Kidney capillary endothelial cell (primary cell): ENCODE measurements at regions not wholly inside any gene's neighbourhood (a gene's known extent, or its start where the extent isn't known, plus 50 kb on each side); places are given as distances from the start of the nearest gene placed in this dataset.
"Not testable (repeated sequence)": the region's sequence is repeated elsewhere in the genome, so short reads cannot be mapped to it uniquely, and the experiment has no call there.

Source experiments
- DNase-seq: peaks from one replicate; pipeline ENCODE4 v3.0.0-alpha.2; 2018; ENCODE audit warnings: low spot score

DNA sequence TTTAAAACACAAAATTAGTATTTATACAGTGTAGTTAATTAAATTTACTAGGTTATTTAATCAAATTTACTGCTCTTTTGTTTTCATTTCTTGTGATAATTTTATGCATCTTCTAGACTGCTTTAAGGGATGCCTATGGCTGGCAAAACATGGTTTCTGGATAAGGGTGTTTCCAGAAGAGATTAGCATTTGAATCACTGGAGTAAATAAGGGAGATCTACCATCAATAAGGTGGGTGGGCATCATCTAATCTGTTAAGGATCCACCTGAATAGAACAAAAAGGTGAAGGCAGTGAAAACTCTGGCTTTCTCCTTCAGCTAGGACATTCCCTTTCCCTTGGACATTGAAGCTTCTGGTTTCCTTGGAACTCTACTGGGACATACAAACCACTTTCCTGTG lies 146.2 kb upstream of the LAMA2 start:
- DNase-seq, result no peak

- peak; percentile 60 for DNase-seq
These were observed 151.4 kb upstream of the LAMA2 start for GRCh38 chr6:128731249-128732165.

GRCh38 chr6:128727500-128727899 lies 155.4 kb upstream of the LAMA2 start:
- DNase-seq, result no peak

- peak; percentile 53 for DNase-seq
These were observed 157.4 kb upstream of the LAMA2 start for GRCh38 chr6:128725271-128726233.

DNA sequence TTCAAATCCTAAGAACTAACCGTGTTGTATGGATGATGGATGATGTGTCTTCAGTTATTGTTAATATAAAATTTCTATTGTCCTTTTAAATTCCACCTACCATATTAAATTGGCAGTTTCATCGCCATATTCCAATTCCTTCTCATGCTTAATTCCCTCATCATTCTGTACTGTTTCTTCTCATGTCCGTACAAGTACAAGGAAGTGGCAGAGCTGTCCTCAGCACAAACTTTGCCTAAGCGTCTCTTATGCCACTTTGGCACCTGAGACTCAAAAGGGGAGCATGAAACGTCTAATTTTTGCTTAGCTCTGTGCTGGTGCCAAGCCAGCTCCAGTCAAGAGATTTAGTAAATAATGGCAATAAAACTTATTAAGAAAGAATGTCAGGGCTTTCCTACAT lies 158.2 kb upstream of the LAMA2 start:
- no peak for DNase-seq

- peak; percentile 10 for DNase-seq
These were observed 159.3 kb upstream of the LAMA2 start for GRCh38 chr6:128723667-128724066.

GRCh38 chr6:128720891-128721290 lies 162.0 kb upstream of the LAMA2 start:
- DNase-seq, result no peak

- no peak for DNase-seq
These were observed 163.2 kb upstream of the LAMA2 start for GRCh38 chr6:128719786-128720185.

DNA sequence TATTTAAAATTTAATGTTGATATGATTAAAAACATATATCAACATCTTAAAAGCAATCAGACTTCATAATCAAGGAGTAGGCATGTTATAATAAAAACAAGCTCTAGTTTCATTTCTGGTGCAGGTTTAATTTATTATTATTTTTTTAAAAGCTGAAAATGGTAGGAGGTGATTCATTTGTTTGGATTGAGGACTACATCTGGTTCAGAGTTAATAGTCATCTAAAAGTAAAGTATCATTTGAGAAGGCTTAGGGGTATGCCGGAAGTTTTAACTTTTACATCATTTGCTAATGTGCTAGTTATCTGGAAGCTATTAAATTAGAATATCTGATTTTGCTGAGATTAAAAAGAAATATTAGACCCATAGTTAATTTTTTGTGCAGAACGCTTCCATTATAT lies 169.5 kb upstream of the LAMA2 start:
- no peak for DNase-seq

DNA sequence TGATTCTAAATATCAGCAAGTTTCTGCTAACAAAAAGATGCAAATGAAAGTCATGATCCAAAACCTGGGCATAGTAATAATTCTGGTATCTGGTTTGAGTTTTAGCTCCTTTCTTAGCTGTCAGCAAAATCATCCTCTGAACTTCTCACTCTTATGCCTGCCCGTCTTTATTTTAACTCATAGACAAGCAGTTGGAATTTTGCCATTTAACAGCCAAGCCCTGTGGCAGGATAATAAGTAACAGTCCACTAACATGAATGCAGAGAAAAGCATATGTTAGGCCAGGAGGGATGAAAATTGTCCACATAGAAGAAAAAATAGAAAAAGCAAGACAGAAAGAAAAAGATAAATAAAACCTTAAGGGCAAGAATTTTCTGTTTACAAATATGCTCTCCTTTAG lies 170.0 kb upstream of the LAMA2 start:
- no peak for DNase-seq

DNA sequence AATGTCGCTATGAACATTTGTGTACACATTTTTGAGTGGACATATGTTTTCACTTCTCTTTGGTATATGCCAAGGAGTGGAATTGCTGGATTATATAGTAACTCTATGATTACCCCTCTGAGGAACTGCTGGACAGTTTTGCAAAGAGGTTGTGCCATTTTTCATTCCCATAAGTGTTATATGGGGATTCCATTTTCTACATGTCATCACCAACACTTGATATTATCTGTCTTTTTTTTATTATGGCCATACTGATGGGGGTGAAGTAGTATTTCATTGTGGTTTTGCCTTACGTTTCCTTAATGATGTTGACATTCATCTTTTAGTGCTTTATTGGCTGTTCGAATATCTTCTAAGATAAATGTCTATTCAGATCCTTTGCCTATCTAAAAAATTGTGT lies 171.8 kb upstream of the LAMA2 start:
- DNase-seq, result no peak

DNA sequence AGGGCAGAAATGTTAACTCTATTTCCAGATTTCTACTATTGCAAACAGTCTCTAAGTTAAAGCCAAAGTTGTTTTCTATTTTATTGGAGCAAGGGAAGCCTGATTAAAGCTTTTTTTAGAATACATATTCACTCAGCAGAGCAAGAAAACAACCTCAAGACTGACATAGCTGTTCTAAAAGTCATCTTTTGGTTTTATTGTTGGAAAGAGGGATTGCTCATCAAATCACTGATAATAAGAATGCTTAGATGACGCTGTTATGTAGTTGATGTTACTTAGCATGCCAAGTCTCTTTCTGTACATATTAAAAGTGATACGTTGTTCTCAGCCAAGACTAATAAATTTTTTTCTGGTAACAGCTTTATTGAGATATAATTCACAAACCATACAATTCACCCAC lies 172.6 kb upstream of the LAMA2 start:
- no peak for DNase-seq

- DNase-seq, result no peak
These were observed 178.3 kb upstream of the LAMA2 start for GRCh38 chr6:128704601-128705000.

- DNase-seq, result not testable (repeated sequence)
These were observed 179.1 kb upstream of the LAMA2 start for GRCh38 chr6:128703794-128704193.

DNA sequence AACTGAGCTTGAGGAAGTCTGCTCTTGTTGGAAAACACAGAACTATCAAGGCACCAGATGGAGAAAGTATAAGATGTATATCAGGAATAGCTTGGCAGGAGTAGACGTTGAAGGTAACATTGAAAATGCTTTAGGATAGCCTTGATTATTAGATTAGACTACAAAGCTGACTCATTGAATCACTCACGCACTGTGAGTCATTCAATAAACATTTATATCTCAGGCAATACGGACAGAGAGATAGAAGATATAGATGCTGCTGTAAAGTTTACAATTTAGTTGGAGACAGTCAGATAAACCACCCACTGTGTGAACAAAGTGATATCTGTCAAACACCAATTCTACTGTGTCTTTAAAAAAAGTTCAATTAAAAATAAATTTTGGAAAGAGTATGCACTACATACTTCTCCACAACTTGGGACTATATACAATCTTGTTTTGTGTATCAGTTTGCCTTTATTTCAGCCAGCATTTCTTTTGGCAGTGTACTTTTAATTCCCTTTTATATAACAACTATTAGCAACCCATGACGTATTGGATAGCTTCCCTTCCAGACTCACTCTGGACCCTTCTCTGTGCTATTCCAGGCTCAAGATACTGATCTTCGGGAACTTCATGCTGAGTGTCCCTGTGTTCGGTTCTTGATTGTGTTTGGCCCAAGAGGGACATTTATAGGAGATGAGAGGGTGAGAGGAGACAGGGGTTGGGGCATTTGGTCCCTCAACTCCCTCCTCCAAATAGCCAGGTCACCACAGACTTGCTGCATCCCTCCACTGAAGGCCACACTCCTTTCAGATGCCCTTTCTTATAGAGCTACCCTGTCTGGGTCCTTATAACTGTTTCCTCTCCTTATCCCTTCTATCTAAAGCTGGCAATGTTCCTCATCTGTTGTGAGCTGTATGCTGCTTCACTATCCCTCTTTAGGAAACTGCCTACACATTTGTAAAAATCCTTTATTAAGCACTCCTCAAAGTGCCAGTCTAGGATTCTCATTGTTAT lies 176.6 kb upstream of the PTPRK start:
- DNase-seq, result peak; percentile 59

DNA sequence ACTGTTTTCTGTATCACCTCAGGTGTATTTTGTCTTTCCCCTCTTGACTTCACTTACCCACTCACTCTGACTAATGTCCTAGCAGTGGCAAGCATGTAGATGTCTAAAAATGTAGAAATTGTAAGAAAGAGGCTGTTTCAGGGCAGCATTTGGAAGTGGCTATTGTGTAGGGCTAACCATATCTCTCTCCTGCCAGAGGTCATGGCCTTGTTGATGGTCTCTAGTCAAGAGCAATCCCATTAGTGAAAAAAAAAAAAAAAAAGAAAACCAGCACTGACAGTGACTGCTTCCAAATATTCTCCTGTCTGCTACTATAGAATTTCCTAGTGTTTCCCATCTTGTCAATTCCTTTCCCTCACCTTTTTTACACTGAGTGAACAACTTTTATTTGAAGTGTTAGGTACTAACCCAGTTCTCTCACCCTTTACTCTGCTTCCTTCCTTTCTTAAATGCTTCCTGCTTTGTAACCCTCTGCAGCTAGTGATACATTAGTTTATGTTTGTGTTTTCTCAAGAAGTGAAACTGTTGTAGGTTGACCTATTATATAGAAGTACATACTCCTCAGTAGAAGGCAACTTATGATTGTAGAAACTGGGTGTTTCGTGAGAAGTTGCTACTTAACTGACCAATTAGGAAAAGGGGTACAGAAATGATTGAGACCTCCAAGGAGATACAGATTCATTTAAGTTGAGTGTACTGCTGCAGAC lies 174.1 kb upstream of the PTPRK start:
- DNase-seq, result no peak

DNA sequence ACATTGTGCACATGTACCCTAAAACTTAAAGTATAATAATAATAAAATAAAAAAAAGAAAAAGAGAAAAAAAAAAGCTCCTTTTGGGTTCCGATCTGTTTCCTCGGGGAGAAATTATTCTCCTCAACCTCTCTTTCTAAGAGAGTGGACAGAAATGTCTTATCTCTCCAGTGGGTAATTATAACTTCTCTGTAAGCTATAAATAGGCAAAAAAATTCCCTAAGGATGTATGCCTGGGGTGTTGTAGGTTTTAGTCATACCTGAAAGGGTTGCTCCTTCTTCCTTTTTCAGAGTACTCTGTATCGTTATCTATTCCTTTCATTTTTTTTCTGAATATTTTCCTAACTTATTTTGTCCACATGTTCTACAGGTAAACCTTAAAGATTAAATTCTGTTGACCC lies 169.7 kb upstream of the PTPRK start:
- DNase-seq, result no peak

- no peak for DNase-seq
These were observed 165.7 kb upstream of the PTPRK start for GRCh38 chr6:128686084-128686483.

DNA sequence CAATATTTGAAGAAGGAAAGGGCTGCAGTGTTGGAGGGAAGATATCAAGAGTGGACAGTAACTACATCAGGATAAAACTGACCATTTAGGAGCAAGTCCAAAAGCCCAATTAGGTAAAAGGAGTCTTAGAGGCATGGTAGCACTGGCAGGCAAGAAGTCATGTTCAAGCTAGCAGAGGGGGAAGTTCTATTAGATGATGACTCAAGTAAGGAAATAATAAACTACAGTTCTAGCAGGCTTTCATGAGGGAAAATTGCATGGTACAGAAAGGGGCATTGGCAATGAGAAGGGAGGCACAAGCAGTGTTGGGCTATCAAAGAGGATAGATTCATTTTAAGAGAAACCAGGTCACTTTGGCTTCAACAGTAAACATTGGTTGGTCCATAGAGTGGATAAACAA lies 156.1 kb upstream of the PTPRK start:
- no peak for DNase-seq

DNA sequence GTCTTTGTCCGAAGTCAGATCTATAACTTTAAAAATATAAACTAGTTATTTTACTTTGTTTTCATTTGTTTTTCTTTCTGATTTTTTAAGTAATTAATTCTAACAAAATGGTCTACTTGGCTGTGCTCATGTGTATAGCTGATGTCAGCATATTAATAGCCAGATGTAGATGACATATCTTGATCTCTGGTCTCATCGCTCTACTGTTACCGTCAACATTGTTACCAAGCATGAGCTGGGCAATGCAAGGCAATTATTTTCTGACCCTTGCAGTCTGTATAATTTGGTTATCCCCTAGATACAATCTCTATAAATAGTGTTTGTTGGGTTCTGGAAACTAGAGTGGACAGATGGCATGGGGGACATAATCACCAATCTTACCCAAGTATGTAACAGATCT lies 151.6 kb upstream of the PTPRK start:
- no peak for DNase-seq

GRCh38 chr6:128667339-128667858 lies 147.0 kb upstream of the PTPRK start:
- no peak for DNase-seq
